ENCODE measurements at regions not wholly inside any gene's neighbourhood (a gene's known extent, or its start where the extent isn't known, plus 50 kb on each side); places are given as distances from the start of the nearest gene placed in this dataset.

DNA sequence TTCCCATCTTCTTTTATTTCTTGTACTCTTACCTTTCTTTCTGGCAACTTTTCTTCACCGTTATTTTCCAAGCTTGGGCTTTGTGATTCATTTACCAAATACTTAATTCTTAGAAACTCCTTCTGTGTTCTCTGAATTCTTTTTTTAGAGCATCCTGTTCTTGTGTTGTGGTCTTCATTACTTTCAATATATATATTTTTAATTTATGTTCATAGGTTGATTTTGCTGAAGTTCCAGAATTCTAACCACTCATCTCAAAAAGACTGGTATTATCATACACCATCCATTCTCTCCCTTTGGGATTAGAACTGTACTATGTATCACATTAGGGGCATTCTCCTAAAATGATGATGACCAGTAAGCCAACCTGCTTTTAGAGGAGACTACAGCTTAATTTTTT, 362.3 kb upstream of the CBLB start:
- Histone ChIP-seq H3K4me1 (ENCODE audit: control extremely low read depth in 1 of 4, control insufficient read depth in 4 of 4, insufficient read depth in 4 of 4, low read length in 3 of 4) (peaks cover 0 to 7% (median 0%) of the 10 kb centered on the region in 4 experiments), H3K4me3 (ENCODE audit: control insufficient read depth in 1 of 7, extremely low read depth in 1 of 7, insufficient read depth in 4 of 7, low read depth in 2 of 7, low read length in 6 of 7) (no peak overlapping the region), H3K27ac (ENCODE audit: insufficient read depth in 1 of 2, low read depth in 1 of 2, low read length in 2 of 2, poor library complexity in 1 of 2, severe bottlenecking in 2 of 2) (no peak overlapping the region), H3K27me3 (replicated peaks in 2 of 5; ENCODE audit: control insufficient read depth in 4 of 5, insufficient read depth in 5 of 5, low read length in 4 of 5) (no peaks in the 10 kb centered on the region), H3K9me3 (ENCODE audit: control extremely low read depth in 1 of 5, control insufficient read depth in 4 of 5, insufficient read depth in 2 of 5, low read depth in 1 of 5, low read length in 4 of 5) (peaks cover 0 to 2% (median 0%) of the 10 kb centered on the region in 5 experiments), H3K36me3 (ENCODE audit: control insufficient read depth in 4 of 4, insufficient read depth in 4 of 4, low read length in 3 of 4) (no peaks in the 10 kb centered on the region)
- CTCF ChIA-PET = no interaction called here
- no CpG with 5 or more reads among the region's 1 CpG for WGBS (ENCODE audit: insufficient coverage)
- POLR2A ChIA-PET = no interaction called here
- DNase-seq = no peak

DNA sequence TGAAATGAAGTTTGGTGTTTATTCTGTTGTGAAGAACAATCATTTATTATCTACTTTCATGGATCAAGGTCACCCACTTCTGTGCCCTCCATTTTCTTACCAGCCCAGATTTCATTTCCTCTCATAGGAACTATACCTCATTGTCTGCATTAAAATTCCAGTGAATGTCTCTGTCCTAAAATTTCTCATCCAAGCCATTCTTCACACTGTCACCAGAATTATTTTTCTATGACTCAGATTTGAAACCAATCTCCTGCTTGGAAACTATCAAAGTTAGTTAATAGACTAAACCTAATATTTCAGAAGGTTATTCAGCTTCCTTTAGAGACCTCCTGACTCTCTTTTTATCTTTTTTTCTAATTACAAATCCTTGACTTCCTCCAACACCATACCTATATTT, 364.1 kb upstream of the CBLB start:
- Histone ChIP-seq H3K9me3 (ENCODE audit: control extremely low read depth in 1 of 5, control insufficient read depth in 4 of 5, insufficient read depth in 2 of 5, low read depth in 1 of 5, low read length in 4 of 5) (peaks cover 0 to 6% (median 3%) of the 10 kb centered on the region in 5 experiments), H3K36me3 (ENCODE audit: control insufficient read depth in 4 of 4, insufficient read depth in 4 of 4, low read length in 3 of 4) (no peaks in the 10 kb centered on the region), H3K27me3 (replicated peaks in 2 of 5; ENCODE audit: control insufficient read depth in 4 of 5, insufficient read depth in 5 of 5, low read length in 4 of 5) (no peaks in the 10 kb centered on the region), H3K4me1 (ENCODE audit: control extremely low read depth in 1 of 4, control insufficient read depth in 4 of 4, insufficient read depth in 4 of 4, low read length in 3 of 4) (peaks cover 0 to 7% (median 0%) of the 10 kb centered on the region in 4 experiments), H3K27ac (ENCODE audit: insufficient read depth in 1 of 2, low read depth in 1 of 2, low read length in 2 of 2, poor library complexity in 1 of 2, severe bottlenecking in 2 of 2) (no peak overlapping the region), H3K4me3 (ENCODE audit: control insufficient read depth in 1 of 7, extremely low read depth in 1 of 7, insufficient read depth in 4 of 7, low read depth in 2 of 7, low read length in 6 of 7) (no peak overlapping the region)
- DNase-seq = no peak
- POLR2A ChIA-PET = no interaction called here
- CTCF ChIA-PET = no interaction called here

DNA sequence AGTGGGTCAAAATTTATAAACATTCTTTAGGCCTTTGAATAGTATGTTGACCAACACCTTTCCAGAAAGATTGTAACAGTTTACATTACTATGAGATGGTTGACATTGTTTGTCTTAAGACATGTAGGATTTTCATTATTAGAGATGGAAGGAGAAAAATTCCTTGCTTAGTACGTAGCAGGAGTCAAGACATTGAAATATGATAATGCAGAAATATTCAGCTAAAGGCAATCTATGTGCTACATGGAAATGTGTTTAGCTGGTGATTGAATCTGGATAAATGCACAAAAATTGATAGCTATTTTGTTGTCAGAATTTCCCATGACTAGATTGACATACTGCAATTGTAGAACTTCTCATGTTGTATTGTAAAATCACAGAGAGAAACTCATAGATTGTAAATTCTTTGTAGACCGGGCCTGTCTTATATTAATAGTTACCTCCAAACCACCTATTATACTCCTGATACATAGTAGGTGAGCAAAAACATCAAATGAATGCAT, 370.4 kb upstream of the CBLB start:
- H3K27ac ChIP-seq (ENCODE audit: insufficient read depth in 1 of 2, low read depth in 1 of 2, low read length in 2 of 2, poor library complexity in 1 of 2, severe bottlenecking in 2 of 2) = no peak overlapping the region
- ChIA-PET CTCF (no interaction called here), POLR2A (no interaction called here)
- DNase-seq = no peak
- H3K27me3 ChIP-seq (replicated peaks in 2 of 5; ENCODE audit: control insufficient read depth in 4 of 5, insufficient read depth in 5 of 5, low read length in 4 of 5) = no peaks in the 10 kb centered on the region
- H3K9me3 ChIP-seq (ENCODE audit: control extremely low read depth in 1 of 5, control insufficient read depth in 4 of 5, insufficient read depth in 2 of 5, low read depth in 1 of 5, low read length in 4 of 5) = peaks cover 0 to 6% (median 3%) of the 10 kb centered on the region in 5 experiments
- 100% methylated on average over 1 of the region's 2 CpGs for WGBS (ENCODE audit: insufficient coverage)
- H3K4me3 ChIP-seq (ENCODE audit: control insufficient read depth in 1 of 7, extremely low read depth in 1 of 7, insufficient read depth in 4 of 7, low read depth in 2 of 7, low read length in 6 of 7) = no peak overlapping the region
- no peaks in the 10 kb centered on the region for H3K36me3 ChIP-seq (ENCODE audit: control insufficient read depth in 4 of 4, insufficient read depth in 4 of 4, low read length in 3 of 4)
- no peaks in the 10 kb centered on the region for H3K4me1 ChIP-seq (ENCODE audit: control extremely low read depth in 1 of 4, control insufficient read depth in 4 of 4, insufficient read depth in 4 of 4, low read length in 3 of 4)

DNA sequence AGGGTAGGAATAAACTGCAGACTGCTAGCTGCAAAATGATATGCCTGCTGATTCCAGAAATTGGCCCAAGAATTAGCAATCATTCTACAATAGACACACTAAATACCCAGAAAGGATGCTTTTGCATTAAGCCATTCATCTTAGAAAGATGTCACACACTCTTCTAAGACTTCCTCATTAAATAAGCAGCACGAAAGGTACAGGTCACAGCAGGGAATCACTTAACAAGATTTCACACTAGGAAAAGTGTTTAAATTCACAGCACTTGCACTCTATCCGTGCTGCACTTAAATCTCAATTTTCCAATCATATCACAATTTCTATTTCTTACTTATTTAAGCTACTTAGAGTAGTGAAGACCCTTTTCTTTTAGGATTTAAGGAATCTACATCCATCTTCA, 372.8 kb upstream of the CBLB start:
- no peaks in the 10 kb centered on the region for H3K4me1 ChIP-seq (ENCODE audit: control extremely low read depth in 1 of 4, control insufficient read depth in 4 of 4, insufficient read depth in 4 of 4, low read length in 3 of 4)
- ChIA-PET POLR2A (no interaction called here), CTCF (interaction anchor here (0.8 kb wide), 1 partner anchor 55 kb away, joined by 3 read pairs; no protein-coding TSS in a partner anchor)
- no peaks in the 10 kb centered on the region for H3K27me3 ChIP-seq (replicated peaks in 2 of 5; ENCODE audit: control insufficient read depth in 4 of 5, insufficient read depth in 5 of 5, low read length in 4 of 5)
- no peak for DNase-seq
- no peak overlapping the region for H3K4me3 ChIP-seq (ENCODE audit: control insufficient read depth in 1 of 7, extremely low read depth in 1 of 7, insufficient read depth in 4 of 7, low read depth in 2 of 7, low read length in 6 of 7)
- H3K27ac ChIP-seq (ENCODE audit: insufficient read depth in 1 of 2, low read depth in 1 of 2, low read length in 2 of 2, poor library complexity in 1 of 2, severe bottlenecking in 2 of 2) = no peak overlapping the region
- H3K9me3 ChIP-seq (ENCODE audit: control extremely low read depth in 1 of 5, control insufficient read depth in 4 of 5, insufficient read depth in 2 of 5, low read depth in 1 of 5, low read length in 4 of 5) = peaks cover 0 to 3% (median 2%) of the 10 kb centered on the region in 5 experiments
- 100% methylated on average over 2 of the region's 2 CpGs for WGBS (ENCODE audit: insufficient coverage)
- H3K36me3 ChIP-seq (ENCODE audit: control insufficient read depth in 4 of 4, insufficient read depth in 4 of 4, low read length in 3 of 4) = no peaks in the 10 kb centered on the region

DNA sequence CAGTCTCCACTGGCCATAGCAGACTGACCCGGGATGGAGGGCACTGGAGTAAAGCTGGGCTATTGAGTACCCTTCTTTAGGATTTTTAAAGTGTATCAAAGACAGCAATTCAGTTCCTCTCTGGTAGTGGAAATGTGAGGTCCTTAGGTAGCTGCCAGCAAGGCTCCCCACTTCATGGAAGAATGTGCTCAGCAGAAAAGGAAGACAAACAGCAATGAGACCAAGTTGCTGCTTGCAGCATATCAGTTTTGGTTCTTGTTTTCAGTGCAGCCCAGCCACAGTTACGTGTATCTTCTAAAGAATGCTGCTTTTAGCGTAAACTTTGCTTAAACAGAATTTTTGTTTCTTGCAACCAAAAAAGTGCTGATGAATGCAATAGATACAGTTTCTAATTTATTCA, 374.0 kb upstream of the CBLB start:
- Histone ChIP-seq H3K4me1 (ENCODE audit: control extremely low read depth in 1 of 4, control insufficient read depth in 4 of 4, insufficient read depth in 4 of 4, low read length in 3 of 4) (no peaks in the 10 kb centered on the region), H3K36me3 (ENCODE audit: control insufficient read depth in 4 of 4, insufficient read depth in 4 of 4, low read length in 3 of 4) (no peaks in the 10 kb centered on the region), H3K9me3 (ENCODE audit: control extremely low read depth in 1 of 5, control insufficient read depth in 4 of 5, insufficient read depth in 2 of 5, low read depth in 1 of 5, low read length in 4 of 5) (no peaks in the 10 kb centered on the region), H3K27ac (ENCODE audit: insufficient read depth in 1 of 2, low read depth in 1 of 2, low read length in 2 of 2, poor library complexity in 1 of 2, severe bottlenecking in 2 of 2) (no peak overlapping the region), H3K4me3 (ENCODE audit: control insufficient read depth in 1 of 7, extremely low read depth in 1 of 7, insufficient read depth in 4 of 7, low read depth in 2 of 7, low read length in 6 of 7) (no peak overlapping the region), H3K27me3 (replicated peaks in 2 of 5; ENCODE audit: control insufficient read depth in 4 of 5, insufficient read depth in 5 of 5, low read length in 4 of 5) (no peaks in the 10 kb centered on the region)
- POLR2A ChIA-PET = no interaction called here
- no peak for DNase-seq
- CTCF ChIA-PET = no interaction called here
- 100% methylated on average over 2 of the region's 3 CpGs for WGBS (ENCODE audit: insufficient coverage)

DNA sequence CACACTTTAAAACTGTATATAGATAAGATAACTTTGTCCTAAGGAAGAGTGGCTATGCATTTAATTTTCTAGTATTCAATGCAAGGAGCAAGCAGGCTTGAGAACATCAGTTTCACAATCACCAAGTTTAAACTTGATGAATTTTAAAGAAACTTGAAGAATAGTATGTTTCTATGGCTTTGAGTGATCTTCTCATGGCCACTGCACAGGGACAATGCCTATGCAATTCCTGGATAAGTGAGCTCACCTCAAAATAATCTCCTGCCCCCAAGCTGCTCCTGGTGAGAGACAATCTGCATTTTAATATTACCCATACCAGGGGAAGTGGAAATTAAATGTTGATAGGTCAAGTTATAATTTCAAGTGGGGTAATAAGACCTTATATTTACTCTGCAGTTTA, 376.6 kb upstream of the CBLB start:
- Histone ChIP-seq H3K9me3 (ENCODE audit: control extremely low read depth in 1 of 5, control insufficient read depth in 4 of 5, insufficient read depth in 2 of 5, low read depth in 1 of 5, low read length in 4 of 5) (no peaks in the 10 kb centered on the region), H3K27ac (ENCODE audit: insufficient read depth in 1 of 2, low read depth in 1 of 2, low read length in 2 of 2, poor library complexity in 1 of 2, severe bottlenecking in 2 of 2) (no peak overlapping the region), H3K27me3 (replicated peaks in 2 of 5; ENCODE audit: control insufficient read depth in 4 of 5, insufficient read depth in 5 of 5, low read length in 4 of 5) (no peaks in the 10 kb centered on the region), H3K4me3 (ENCODE audit: control insufficient read depth in 1 of 7, extremely low read depth in 1 of 7, insufficient read depth in 4 of 7, low read depth in 2 of 7, low read length in 6 of 7) (no peak overlapping the region), H3K36me3 (ENCODE audit: control insufficient read depth in 4 of 4, insufficient read depth in 4 of 4, low read length in 3 of 4) (no peaks in the 10 kb centered on the region), H3K4me1 (ENCODE audit: control extremely low read depth in 1 of 4, control insufficient read depth in 4 of 4, insufficient read depth in 4 of 4, low read length in 3 of 4) (no peaks in the 10 kb centered on the region)
- POLR2A ChIA-PET = no interaction called here
- DNase-seq = no peak
- CTCF ChIA-PET = no interaction called here

DNA sequence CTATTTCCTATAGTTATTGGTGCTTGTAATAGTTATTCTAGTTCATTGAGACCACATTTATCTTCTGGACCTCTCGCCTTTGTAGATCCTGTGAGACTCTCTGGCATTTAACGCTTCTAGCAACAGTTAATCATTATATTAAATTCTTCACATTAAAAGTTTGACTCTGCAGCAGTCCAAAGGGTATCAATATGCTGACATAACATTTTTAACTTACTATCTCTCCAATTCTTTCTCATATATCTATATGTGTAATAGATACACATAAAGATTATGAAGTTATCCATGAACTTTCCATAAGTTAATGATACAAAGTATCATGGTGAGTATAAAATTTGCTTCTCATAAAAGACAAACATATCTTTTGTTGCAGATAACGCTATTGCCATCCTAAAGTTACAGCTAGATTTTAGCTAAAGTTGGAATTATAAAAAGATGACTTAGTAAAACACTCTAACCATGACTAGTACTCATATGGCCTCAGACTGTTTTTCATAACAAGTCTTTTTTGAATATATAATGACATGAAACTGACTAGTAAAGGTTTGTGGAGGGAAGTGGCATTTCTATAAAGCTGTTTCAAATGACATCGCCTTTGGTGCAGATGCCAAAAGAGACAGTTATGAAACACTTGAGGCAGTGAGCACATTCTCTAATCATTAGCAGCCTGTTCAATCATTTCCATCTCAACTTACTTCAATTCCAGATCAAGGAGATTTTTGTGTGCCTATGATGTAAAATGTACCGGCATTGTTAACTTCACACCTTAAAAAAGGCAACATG, 379.3 kb upstream of the CBLB start:
- POLR2A ChIA-PET = no interaction called here
- peaks cover 0 to 8% (median 5%) of the 10 kb centered on the region in 5 experiments for H3K9me3 ChIP-seq (ENCODE audit: control extremely low read depth in 1 of 5, control insufficient read depth in 4 of 5, insufficient read depth in 2 of 5, low read depth in 1 of 5, low read length in 4 of 5)
- no peaks in the 10 kb centered on the region for H3K27me3 ChIP-seq (replicated peaks in 2 of 5; ENCODE audit: control insufficient read depth in 4 of 5, insufficient read depth in 5 of 5, low read length in 4 of 5)
- no peak overlapping the region for H3K27ac ChIP-seq (ENCODE audit: insufficient read depth in 1 of 2, low read depth in 1 of 2, low read length in 2 of 2, poor library complexity in 1 of 2, severe bottlenecking in 2 of 2)
- CTCF ChIA-PET = no interaction called here
- H3K4me1 ChIP-seq (ENCODE audit: control extremely low read depth in 1 of 4, control insufficient read depth in 4 of 4, insufficient read depth in 4 of 4, low read length in 3 of 4) = no peaks in the 10 kb centered on the region
- H3K4me3 ChIP-seq (ENCODE audit: control insufficient read depth in 1 of 7, extremely low read depth in 1 of 7, insufficient read depth in 4 of 7, low read depth in 2 of 7, low read length in 6 of 7) = no peak overlapping the region
- no peaks in the 10 kb centered on the region for H3K36me3 ChIP-seq (ENCODE audit: control insufficient read depth in 4 of 4, insufficient read depth in 4 of 4, low read length in 3 of 4)
- no CpG with 5 or more reads among the region's 5 CpGs for WGBS (ENCODE audit: insufficient coverage)
- no peak for DNase-seq

All from common myeloid progenitor, CD34-positive (primary cell).